ENCODE measurements at regions not wholly inside any gene's neighbourhood (a gene's known extent, or its start where the extent isn't known, plus 50 kb on each side); places are given as distances from the start of the nearest gene placed in this dataset.
"Not testable (repeated sequence)": the region's sequence is repeated elsewhere in the genome, so short reads cannot be mapped to it uniquely, and the experiment has no call there.

DNA sequence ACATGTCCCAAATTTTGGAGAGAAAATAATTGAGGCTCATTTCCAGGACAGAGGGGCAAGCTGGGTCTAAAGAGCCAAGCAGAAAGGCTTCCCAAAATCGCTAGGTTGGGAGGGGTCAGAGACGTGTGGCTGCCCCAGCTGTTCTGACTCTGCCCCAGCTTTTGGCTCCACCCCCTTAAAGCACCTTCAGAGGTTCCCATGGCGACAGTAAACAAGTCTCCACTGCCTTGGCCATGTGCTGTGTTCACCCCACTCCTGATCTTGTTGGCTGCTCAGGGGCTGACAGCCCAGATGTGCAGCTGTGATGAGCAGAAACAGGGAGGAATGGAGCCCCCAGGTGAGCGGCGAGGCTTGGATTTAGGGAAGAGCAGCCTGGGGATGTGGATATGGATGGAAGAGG is 72.8 kb upstream of the SPTLC3 start:
- H3K4me3 ChIP-seq (ENCODE audit: low read length), result no peak overlapping the region
- TF ChIP-seq, protein P1, sequence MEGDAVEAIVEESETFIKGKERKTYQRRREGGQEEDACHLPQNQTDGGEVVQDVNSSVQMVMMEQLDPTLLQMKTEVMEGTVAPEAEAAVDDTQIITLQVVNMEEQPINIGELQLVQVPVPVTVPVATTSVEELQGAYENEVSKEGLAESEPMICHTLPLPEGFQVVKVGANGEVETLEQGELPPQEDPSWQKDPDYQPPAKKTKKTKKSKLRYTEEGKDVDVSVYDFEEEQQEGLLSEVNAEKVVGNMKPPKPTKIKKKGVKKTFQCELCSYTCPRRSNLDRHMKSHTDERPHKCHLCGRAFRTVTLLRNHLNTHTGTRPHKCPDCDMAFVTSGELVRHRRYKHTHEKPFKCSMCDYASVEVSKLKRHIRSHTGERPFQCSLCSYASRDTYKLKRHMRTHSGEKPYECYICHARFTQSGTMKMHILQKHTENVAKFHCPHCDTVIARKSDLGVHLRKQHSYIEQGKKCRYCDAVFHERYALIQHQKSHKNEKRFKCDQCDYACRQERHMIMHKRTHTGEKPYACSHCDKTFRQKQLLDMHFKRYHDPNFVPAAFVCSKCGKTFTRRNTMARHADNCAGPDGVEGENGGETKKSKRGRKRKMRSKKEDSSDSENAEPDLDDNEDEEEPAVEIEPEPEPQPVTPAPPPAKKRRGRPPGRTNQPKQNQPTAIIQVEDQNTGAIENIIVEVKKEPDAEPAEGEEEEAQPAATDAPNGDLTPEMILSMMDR (conservative IDR thresholded peaks at IDR 0.05; ENCODE audit: low read depth, low read length), result no peak

GRCh38 chr20:12936524-12936923 is 72.2 kb upstream of the SPTLC3 start:
- no peak for DNase-seq (ENCODE audit: low read depth)

More for the DNA sequence above, 72.8 kb upstream of the SPTLC3 start:
- DNase-seq (ENCODE audit: low read depth), result no peak

DNA sequence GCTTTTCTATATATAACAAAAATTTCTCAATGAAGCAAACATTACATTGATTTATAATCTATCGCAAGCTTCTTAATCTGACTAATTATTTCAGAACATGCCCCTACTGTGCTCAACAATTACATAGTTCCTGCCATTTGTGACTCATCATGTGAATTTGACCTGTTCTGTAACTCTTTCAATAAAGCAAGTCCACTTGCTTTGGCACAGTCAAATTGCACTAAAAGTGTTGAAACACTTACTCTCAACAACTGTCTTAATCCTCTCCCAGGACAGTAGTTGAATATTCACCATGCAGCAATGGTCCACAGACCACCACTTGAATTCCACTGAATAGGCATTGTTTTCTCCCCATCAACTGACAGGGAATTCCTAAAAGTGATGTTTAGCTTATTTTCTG is 67.7 kb upstream of the SPTLC3 start:
- no peak overlapping the region for H3K4me3 ChIP-seq (ENCODE audit: low read length)
- TF ChIP-seq, protein P1 (conservative IDR thresholded peaks at IDR 0.05; ENCODE audit: low read depth, low read length), result no peak
- DNase-seq (ENCODE audit: low read depth), result no peak

More at GRCh38 chr20:12936524-12936923, 72.2 kb upstream of the SPTLC3 start:
- TF ChIP-seq, protein P1 (conservative IDR thresholded peaks at IDR 0.05; ENCODE audit: low read depth, low read length), result no peak
- no peak overlapping the region for H3K4me3 ChIP-seq (ENCODE audit: low read length)

DNA sequence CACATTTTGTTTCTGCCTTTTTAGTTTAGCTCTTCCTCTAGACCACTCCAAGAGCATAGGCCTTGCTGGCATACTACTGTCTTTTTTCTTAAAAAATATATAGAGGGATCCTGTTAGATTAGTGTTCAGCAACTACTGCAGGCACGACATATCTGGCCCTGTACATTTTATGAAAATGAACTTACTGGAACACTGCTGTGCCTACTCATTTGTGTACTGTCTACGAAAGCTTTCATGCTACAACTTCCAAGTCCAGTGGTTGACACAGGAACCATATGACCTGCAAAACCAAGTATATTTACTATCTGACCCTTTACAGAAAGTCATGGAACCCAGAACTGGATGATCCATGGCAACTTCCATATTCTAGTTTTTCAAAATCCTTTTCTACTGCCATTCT is 66.6 kb upstream of the SPTLC3 start:
- no peak for DNase-seq (ENCODE audit: low read depth)
- no peak overlapping the region for H3K4me3 ChIP-seq (ENCODE audit: low read length)
- TF ChIP-seq, protein P1 (conservative IDR thresholded peaks at IDR 0.05; ENCODE audit: low read depth, low read length), result no peak

DNA sequence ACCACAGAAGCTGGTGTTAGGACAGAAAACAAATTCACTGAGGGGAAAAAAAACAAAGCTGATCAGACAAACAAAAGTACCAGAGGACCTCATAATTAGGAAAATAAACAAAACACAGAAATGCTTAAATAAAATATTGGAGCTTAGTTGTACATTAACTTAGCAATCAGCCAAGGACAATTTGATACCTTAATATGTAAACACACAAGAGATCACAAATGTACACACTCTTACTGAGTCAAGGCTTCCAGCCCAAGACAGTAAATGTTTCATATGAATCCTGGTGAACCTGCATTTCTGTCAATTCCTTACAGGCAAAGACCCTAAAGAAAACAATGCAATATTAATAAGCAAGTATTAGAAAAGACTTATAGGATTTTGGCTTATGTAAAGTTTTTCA is 62.0 kb upstream of the SPTLC3 start:
- DNase-seq (ENCODE audit: low read depth), result no peak
- H3K4me3 ChIP-seq (ENCODE audit: low read length), result no peak overlapping the region
- TF ChIP-seq, protein P1 (conservative IDR thresholded peaks at IDR 0.05; ENCODE audit: low read depth, low read length), result no peak

GRCh38 chr20:12947691-12948090 is 61.1 kb upstream of the SPTLC3 start:
- TF ChIP-seq, protein P1 (conservative IDR thresholded peaks at IDR 0.05; ENCODE audit: low read depth, low read length), result no peak
- no peak for DNase-seq (ENCODE audit: low read depth)
- no peak overlapping the region for H3K4me3 ChIP-seq (ENCODE audit: low read length)

DNA sequence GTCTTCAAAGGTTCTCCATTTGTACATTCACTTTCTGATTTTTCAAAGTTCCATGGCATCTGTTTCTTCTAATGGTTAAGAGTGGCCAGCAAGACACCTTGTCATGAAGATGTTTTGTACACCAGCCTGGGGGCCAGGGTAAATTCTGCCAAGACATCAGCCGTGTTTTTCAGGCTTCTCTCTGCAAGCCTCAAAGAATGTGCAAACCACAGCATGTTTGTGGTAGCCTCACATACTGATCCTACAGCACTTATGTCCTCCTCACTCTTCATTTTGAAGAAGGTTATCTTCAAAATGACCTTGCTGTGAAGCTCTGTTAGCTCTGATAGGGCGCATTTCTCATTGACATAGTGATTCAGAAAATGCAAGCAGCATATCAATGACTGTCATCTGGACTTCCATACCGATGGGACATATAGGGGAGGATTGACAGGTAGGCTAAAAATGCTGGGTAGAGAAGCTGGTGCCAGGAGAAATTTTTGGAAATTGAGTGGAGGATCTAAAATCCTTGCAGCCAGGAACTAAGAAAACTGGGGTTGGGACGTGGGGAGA is 59.3 kb upstream of the SPTLC3 start:
- TF ChIP-seq, protein P1 (conservative IDR thresholded peaks at IDR 0.05; ENCODE audit: low read depth, low read length), result no peak
- DNase-seq (ENCODE audit: low read depth), result no peak
- no peak overlapping the region for H3K4me3 ChIP-seq (ENCODE audit: low read length)

DNA sequence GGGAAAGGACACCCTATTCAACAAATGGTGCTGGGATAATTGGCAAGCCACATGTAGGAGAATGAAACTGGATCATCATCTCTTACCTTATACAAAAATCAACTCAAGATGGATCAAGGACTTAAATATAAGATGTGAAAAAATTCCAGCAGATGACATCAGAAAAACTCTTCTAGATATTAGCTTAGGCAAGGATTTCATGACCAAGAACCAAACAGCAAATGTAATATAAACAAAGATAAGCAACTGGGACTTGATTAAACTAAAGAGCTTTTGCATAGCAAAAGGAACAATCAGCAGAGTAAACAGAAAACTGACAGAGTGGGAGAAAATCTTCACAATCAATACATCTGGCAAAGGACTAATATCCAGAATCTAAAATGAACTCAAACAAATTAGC is 54.5 kb upstream of the SPTLC3 start:
- not testable (repeated sequence) for DNase-seq (ENCODE audit: low read depth)

More for the DNA sequence above, 54.5 kb upstream of the SPTLC3 start:
- H3K4me3 ChIP-seq (ENCODE audit: low read length), result not testable (repeated sequence)
